ENCODE measurements at regions not wholly inside any gene's neighbourhood (a gene's known extent, or its start where the extent isn't known, plus 50 kb on each side); places are given as distances from the start of the nearest gene placed in this dataset.
"Not testable (repeated sequence)": the region's sequence is repeated elsewhere in the genome, so short reads cannot be mapped to it uniquely, and the experiment has no call there.

- DNase-seq (ENCODE audit: low spot score) = peak; percentile 19
Measured at GRCh38 chr20:28562510-28562898, 2695.0 kb upstream of the DEFB115 start.

DNA sequence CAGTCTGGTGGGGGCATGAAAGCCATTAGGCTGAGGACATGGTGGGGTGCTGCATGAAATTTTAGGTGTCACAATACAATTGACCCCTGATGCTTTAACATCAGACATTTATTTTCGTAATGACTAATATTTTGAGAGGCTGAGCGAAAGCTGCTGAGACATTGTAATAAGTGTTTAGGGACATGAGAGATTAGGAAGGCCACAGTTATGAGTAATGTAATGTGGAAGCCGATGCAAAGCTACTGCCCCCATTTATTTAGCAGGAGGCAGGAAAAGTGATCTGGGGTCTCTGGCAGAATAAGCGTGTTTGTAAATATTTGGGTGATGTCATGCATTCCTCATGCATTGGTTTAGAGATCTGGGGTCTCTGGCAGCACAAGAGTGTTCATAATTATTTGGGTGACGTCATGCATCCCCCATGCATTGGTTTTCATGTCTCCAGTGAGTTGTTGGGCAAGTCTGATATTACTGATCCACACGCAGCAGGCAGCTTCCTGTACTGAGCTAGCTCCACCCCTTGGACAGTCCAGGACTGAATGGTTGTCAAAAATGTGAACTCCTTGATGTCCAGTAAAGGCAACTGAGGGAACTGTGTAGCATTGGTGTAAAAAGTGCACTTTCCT, 2694.5 kb upstream of the DEFB115 start:
- not testable (repeated sequence) for DNase-seq (ENCODE audit: low spot score)

GRCh38 chr20:28564024-28564423, 2693.4 kb upstream of the DEFB115 start:
- not testable (repeated sequence) for DNase-seq (ENCODE audit: low spot score)

DNA sequence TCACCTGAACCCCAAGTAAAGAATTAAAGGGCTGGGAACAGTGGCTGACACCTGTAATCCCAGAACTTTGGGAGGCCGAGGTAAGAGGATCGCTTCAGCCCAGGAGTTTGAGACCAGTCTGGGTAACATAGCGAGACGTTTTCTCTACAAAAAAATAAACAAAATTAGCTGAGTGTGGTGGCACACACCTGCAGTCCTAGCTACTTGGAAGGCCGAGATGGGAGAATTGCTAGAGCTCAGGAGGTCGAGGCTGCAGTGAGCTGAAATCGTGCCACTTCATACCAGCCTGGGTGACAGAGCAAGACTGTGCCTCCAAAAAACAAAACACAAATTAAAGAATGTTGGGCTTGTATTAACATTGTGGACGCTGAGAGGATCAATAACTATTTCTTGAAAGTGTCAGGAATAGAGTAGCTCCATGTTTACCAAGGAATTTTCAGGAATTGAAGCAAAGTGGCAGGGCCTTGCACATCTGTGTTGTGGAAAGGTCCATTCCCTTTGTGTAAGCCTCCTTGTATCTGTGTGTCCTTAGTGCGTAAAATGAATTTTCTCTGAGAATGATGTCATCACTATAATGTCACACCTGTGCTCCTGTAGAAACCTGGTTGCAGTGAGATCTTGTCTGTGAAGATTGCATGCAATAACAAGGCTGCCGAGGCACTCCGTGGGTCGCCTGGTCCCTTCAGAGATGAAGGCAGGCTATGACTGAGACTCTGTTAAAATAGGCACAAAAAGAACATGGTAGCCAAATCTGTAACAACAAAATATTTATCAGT, 2692.6 kb upstream of the DEFB115 start:
- not testable (repeated sequence) for DNase-seq (ENCODE audit: low spot score)

DNA sequence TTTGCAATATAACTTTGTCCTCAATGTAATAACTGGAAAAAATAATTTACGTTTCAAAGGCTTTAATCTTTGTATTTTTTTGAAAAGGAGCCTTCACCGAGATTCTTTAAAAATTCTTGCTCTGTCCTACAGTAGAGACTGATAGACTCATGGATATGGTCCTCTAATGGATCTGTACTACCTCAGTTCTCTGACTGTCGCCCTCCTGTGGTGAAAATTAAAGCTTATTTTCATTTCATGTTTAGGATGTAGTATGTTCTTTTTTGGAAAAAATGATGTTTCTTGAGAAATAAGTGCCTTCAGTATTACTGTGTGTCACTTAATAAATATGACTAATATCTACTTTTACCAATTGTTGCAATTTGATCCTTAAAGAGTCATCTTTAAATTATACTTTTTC, 2681.5 kb upstream of the DEFB115 start:
- not testable (repeated sequence) for DNase-seq (ENCODE audit: low spot score)

- not testable (repeated sequence) for DNase-seq (ENCODE audit: low spot score)
Measured at GRCh38 chr20:28591680-28592079, 2665.8 kb upstream of the DEFB115 start.

DNA sequence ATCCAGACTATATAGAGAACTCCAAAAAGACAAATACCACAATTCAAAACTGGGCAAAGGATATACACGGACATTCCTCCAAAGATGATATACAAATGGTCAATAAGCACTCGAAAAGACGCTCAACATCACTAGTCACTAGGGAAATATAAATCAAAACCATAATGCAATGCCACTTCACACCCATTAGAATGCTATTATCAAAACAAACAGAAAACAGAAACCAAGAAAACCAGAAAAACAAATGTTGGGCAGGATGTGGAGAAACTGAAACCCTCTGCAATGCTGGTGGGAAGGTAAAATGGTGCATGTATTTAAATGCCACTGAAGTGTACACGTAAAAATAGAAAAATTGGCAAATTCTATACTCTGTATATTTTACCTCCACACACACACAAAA, 2664.1 kb upstream of the DEFB115 start:
- DNase-seq (ENCODE audit: low spot score) = not testable (repeated sequence)

DNA sequence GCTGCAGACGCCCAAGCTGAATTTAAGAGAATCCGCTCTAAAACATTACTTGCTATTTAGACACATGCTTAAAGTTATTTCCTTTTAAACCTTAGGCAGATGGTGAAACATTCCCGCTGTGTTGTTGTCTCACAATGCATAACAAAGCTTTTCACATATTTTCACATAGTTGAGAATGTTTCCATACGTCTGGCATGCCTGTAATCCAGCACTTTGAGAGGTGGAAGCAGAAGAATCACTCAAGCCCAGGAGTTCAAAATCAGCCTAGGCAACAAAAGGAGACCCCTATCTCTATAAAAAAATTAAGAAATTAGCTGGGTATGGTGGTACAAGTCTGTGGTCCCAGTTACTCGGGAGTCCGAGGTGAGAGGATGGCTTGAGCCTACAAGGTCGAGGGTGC, 2663.0 kb upstream of the DEFB115 start:
- not testable (repeated sequence) for DNase-seq (ENCODE audit: low spot score)

DNA sequence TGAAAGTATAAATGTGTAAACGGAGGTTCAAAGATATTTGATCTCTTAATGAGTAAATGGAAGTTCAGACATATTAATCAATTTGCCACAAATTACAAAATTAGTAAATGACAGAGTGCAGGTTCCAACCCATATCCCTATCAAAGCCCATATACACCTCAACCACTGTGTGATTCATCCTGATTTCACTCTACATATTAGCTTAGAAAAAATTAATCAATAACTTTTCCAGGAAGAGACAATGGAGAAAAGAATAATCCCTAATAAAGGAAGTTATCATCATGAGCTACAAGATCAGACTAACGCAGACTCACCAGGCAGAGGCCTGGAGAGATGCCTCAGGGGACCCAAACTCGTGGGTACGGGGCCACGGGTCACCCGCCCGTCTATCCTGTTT, 2655.5 kb upstream of the DEFB115 start:
- not testable (repeated sequence) for DNase-seq (ENCODE audit: low spot score)

GRCh38 chr20:28602403-28603217, 2654.9 kb upstream of the DEFB115 start:
- peak; percentile 78 for DNase-seq (ENCODE audit: low spot score)

DNA sequence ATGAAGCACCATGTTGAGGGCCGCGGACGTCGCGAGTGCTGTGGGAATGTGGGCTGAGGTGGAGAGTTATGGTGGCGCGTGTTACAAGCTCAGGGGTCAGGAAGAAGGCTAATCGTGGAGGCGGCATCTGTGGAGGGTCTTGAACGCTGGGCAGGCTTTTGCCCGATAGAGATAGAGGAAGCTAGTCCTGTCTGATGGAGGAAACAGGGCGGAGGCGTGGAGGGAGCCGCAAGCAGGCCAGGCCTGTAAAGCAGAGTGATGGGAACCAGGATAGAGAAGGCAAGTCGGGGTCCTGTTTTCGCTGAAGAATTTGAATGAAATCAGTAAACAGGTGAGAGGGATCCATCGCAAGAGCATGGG, 2654.3 kb upstream of the DEFB115 start:
- not testable (repeated sequence) for DNase-seq (ENCODE audit: low spot score)

- DNase-seq (ENCODE audit: low spot score) = no peak
Measured at GRCh38 chr20:28616354-28616753, 2641.1 kb upstream of the DEFB115 start.

GRCh38 chr20:28619956-28620651, 2637.4 kb upstream of the DEFB115 start:
- DNase-seq (ENCODE audit: low spot score) = not testable (repeated sequence)

DNA sequence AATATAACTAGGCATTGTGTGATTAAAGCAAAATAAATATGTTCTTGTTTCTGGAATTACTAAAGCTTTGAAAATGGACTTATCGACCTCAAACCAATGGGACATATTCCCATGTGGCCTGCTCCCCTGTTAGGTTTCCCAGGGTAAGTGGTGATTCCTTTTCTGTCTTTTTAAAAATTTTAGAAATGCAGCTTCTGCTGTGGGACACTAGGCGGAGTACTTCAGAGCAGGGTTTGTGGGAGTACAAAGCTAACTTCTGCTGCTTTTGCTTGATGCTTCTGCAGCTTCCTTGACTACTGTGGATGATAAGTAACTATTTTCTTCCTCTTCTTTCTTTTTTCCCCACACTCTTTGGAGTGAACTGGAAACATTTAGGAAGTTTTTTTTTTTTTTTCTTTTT, 2632.4 kb upstream of the DEFB115 start:
- not testable (repeated sequence) for DNase-seq (ENCODE audit: low spot score)

- DNase-seq (ENCODE audit: low spot score) = not testable (repeated sequence)
Measured at GRCh38 chr20:28640831-28641230, 2616.6 kb upstream of the DEFB115 start.

All from AG08395 (cell line).